WTC11 (cell line): ENCODE measurements at regions not wholly inside any gene's neighbourhood (a gene's known extent, or its start where the extent isn't known, plus 50 kb on each side); places are given as distances from the start of the nearest gene placed in this dataset.
"Not testable (repeated sequence)": the region's sequence is repeated elsewhere in the genome, so short reads cannot be mapped to it uniquely, and the experiment has no call there.

Source experiments
- ATAC-seq: fragments of 200-7000 bp; cut with Tn5 transposase; 2 replicates; pipeline ENCODE4 v1.10.0; 2021; ENCODE audit warnings: mild to moderate bottlenecking, moderate library complexity
- CTCF ChIA-PET: fragments of 300-600 bp; sonication (Branson Sonifier 250); formaldehyde crosslinking; loops from one replicate; lab custom pipeline; 2021; ENCODE audit warnings: antibody characterized with exemption; lab: Charles Lee
- POLR2A ChIA-PET: fragments of 350-600 bp; sonication (Branson Sonifier 250); formaldehyde crosslinking; loops from one replicate; lab custom pipeline; 2021; ENCODE audit warnings: antibody characterized with exemption; lab: Charles Lee
- DNase-seq: peaks from one replicate; pipeline ENCODE4 v3.0.0; 2021; ENCODE audit warnings: low spot score
- H3K27ac Mint-ChIP-seq: 2 replicates; pipeline ENCODE4 v1.8.0; 2021; ENCODE audit warnings: mixed read lengths
- H3K27me3 Mint-ChIP-seq: 2 replicates; pipeline ENCODE4 v1.8.0; 2021; ENCODE audit warnings: low read depth, mild to moderate bottlenecking, moderate library complexity, mixed read lengths
- H3K36me3 Mint-ChIP-seq: 2 replicates; pipeline ENCODE4 v1.8.0; 2021; ENCODE audit warnings: mixed read lengths
- H3K4me1 Mint-ChIP-seq: 2 replicates; pipeline ENCODE4 v1.8.0; 2022; ENCODE audit warnings: mixed read lengths
- H3K4me3 Mint-ChIP-seq: 2 replicates; pipeline ENCODE4 v1.8.0; 2021; ENCODE audit warnings: mild to moderate bottlenecking, moderate library complexity, mixed read lengths
- H3K9me3 Mint-ChIP-seq: 2 replicates; pipeline ENCODE4 v1.8.0; 2021; ENCODE audit warnings: mixed read lengths
- ESRRA ChIP-seq: sonication (generic); formaldehyde crosslinking; IDR thresholded peaks from 2 replicates; pipeline ENCODE4 v1.8.1; 2022; ENCODE audit warnings: mild to moderate bottlenecking, missing genetic modification reagents, borderline replicate concordance
- NR3C1 ChIP-seq: sonication (generic); formaldehyde crosslinking; conservative IDR thresholded peaks from 2 replicates; pipeline ENCODE4 v1.8.1; 2023; ENCODE audit warnings: low read depth, mild to moderate bottlenecking, missing genetic modification reagents
- PRRX2 ChIP-seq: fragments of 250-450 bp; sonication (Bioruptor Pico); IDR thresholded peaks from 2 replicates; pipeline ENCODE4 v1.8.0; 2021; ENCODE audit warnings: mild to moderate bottlenecking
- SMAD3 ChIP-seq: sonication (generic); formaldehyde crosslinking; IDR thresholded peaks from 2 replicates; pipeline ENCODE4 v1.8.0; 2022; ENCODE audit warnings: missing genetic modification reagents, mild to moderate bottlenecking, borderline replicate concordance
- SMAD4 ChIP-seq: sonication (generic); formaldehyde crosslinking; IDR thresholded peaks from 2 replicates; pipeline ENCODE4 v1.8.0; 2022; ENCODE audit warnings: mild to moderate bottlenecking, missing genetic modification reagents
- SOX15 ChIP-seq: fragments of 250-450 bp; sonication (Bioruptor Pico); IDR thresholded peaks from 2 replicates; pipeline ENCODE4 v1.9.0; 2021; ENCODE audit warnings: mild to moderate bottlenecking
- TEAD4 ChIP-seq: sonication (generic); formaldehyde crosslinking; IDR thresholded peaks from 2 replicates; pipeline ENCODE4 v1.8.0; 2022; ENCODE audit warnings: mild to moderate bottlenecking, missing genetic modification reagents
- ZNF317 ChIP-seq: sonication (generic); formaldehyde crosslinking; IDR thresholded peaks from 2 replicates; pipeline ENCODE4 v1.8.1; 2023; ENCODE audit warnings: low read depth, mild to moderate bottlenecking, moderate library complexity, missing genetic modification reagents, borderline replicate concordance
- TF ChIP-seq, protein P1 (sequence below): sonication (generic); formaldehyde crosslinking; IDR thresholded peaks from 2 replicates; pipeline ENCODE4 v1.8.0; 2022; ENCODE audit warnings: mild to moderate bottlenecking, missing genetic modification reagents
- TF ChIP-seq, protein P2 (sequence below): sonication (generic); formaldehyde crosslinking; IDR thresholded peaks from 2 replicates; pipeline ENCODE4 v1.8.1; 2022; ENCODE audit warnings: mild to moderate bottlenecking, moderate library complexity, missing genetic modification reagents
- TF ChIP-seq, protein P3 (sequence below): fragments of 250-450 bp; sonication (Bioruptor Pico); IDR thresholded peaks from 2 replicates; pipeline ENCODE4 v1.9.0; 2021; ENCODE audit warnings: moderate library complexity, mild to moderate bottlenecking, inconsistent platforms, borderline replicate concordance
- TF ChIP-seq, protein P4 (sequence below): sonication (generic); formaldehyde crosslinking; IDR thresholded peaks from 2 replicates; pipeline ENCODE4 v1.8.1; 2023; ENCODE audit warnings: mild to moderate bottlenecking, missing genetic modification reagents
- TF ChIP-seq, protein P5 (sequence below): sonication (generic); formaldehyde crosslinking; IDR thresholded peaks from 2 replicates; pipeline ENCODE4 v1.8.0; 2022; ENCODE audit warnings: mild to moderate bottlenecking, missing genetic modification reagents

DNA sequence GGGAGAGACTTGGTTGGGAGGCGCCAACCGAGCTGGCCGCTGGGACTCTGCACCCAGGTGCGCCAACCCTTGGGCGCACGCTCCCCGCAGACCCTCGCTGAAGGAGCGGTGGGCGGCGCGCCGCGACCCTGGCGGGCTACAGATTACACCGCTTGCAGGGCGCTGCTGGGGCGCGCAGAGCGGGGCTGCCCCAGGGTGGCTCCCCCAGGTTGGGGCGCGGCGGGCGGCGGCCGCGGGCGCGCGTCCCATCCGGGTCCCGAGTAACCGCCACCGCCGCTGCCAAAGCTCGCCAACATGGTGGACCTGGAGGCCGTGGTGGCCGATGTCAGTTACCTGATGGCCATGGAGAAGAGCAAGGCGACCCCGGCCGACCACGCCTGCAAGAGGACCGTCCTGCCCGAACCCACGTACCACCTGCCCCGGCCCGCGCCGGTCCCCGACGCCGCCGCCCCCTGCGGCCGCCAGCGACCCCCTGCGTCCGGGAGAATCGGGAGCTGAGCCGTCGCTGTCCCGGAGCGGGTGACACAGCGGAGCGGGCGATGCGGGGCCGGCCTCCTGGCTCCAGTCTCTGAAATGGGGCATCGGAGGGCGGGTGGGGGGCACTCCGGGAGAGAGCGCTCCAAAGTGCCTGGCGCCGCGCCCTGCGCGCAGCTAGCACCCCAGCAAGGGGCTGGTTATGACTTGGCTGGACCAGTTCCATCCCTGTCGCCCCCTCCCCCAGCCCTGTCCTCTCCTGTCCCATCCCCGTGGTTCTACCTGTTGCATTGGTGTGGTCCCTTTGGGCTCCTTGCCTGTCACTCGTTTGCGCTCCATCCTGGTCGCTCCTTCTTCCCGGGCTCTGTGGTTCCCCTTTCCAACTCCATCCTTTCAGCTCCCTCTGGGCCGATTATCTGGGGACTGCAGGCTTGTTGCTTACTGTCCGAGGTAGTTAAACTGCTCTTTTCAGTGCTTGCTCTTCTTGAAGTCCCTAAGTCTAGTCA lies 143.3 kb upstream of the GRK3 start:
- no peaks in the 10 kb centered on the region for H3K36me3 Mint-ChIP-seq
- H3K27ac Mint-ChIP-seq: no peak overlapping the region
- DNase-seq (peak; percentile 21), ATAC-seq (peak; percentile 77)
- POLR2A ChIA-PET: no interaction called here
- H3K4me1 Mint-ChIP-seq: peaks cover 16% of the 10 kb centered on the region
- peak overlapping the region; percentile 86 for H3K4me3 Mint-ChIP-seq
- no peaks in the 10 kb centered on the region for H3K9me3 Mint-ChIP-seq
- CTCF ChIA-PET: interaction anchor here (1.1 kb wide), 1 partner anchor 28 kb away, joined by 3 read pairs; no protein-coding TSS in a partner anchor
- TF ChIP-seq SMAD3 (CRISPR knock-in tag) (no peak), NR3C1 (CRISPR knock-in tag) (no peak)
- TF ChIP-seq, protein P1, sequence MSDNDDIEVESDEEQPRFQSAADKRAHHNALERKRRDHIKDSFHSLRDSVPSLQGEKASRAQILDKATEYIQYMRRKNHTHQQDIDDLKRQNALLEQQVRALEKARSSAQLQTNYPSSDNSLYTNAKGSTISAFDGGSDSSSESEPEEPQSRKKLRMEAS (CRISPR knock-in tag): no peak; the same call in 1 of the 2 replicates
- H3K27me3 Mint-ChIP-seq: peaks cover 52% of the 10 kb centered on the region

DNA sequence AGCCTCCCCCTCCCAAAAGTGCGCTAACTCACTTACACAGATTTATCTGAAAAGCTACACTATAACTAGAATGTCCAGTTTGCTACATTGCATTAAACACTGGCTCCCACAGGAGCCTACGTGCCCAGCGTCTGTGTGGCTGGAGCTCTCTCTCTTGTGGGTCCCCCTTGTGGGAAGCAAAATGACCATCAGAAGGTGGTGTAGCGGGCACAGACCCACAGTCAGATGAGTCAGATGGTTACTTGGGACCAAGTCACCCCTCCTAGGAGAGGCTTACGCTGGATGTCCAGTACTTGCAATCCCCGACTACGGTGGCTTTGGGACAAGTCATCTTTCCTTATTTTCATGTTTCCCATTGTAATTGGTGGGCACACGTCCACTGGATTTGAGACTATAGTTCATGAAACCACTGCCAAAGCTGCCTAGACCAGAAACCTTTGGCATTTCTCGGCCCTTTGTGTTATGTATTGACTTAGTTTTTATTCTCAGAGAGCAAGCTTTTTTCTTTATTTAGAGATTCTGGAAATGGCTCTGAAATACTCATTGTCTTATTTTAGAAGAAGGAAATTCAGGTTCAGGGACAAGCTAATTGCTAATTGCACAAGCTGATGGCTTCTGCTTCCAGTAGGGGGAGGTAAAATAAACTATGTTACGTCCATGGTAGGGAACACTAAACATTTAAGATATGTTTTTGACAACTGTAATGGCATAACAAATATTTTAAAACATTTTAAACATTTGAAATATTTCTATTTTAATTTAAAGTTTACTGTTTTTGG lies 137.8 kb upstream of the GRK3 start:
- H3K27ac Mint-ChIP-seq, H3K4me3 Mint-ChIP-seq, H3K9me3 Mint-ChIP-seq, ATAC-seq, POLR2A ChIA-PET, DNase-seq, H3K36me3 Mint-ChIP-seq, H3K4me1 Mint-ChIP-seq: not testable (repeated sequence)
- peaks cover 23% of the 10 kb centered on the region for H3K27me3 Mint-ChIP-seq
- CTCF ChIA-PET: interaction anchor here (0.6 to 1.4 kb wide), 5 partner anchors 11 to 191 kb away, joined by 3 to 8 read pairs (median 3); no protein-coding TSS in a partner anchor

DNA sequence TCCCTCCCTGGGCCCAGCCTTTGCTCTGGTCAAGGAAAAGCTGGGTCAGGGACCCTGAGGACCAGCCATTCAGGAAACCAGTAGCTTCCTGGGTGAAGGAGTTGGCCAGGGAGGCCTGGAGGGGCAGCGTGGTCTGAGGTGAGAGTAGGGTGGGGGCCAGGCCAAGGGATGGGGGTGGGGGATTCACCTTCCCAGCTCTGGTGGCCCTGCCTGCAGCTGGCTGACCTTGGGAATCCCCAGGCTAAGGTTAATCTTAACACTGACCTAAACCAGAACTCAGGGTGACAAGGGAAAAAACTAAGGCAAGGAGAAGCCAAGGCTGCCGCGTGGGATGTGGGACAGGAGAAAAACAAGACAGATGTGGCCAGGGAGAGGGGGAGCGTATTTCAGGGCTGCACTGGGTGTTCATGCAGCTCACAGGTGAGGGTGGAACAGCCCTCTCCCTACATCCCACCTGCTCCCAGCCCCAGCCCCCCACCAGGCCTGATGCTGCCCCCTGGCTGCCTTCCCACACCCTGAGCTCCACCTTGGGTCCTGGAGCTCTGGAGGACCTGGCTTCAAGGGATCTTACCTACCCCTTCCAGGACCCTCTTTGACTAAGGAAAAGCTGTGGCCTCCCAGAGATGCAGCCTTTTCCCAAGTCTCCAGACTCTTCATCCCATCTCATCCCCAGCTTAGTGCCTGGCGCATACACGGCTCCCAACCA lies 132.7 kb upstream of the GRK3 start:
- H3K4me1 Mint-ChIP-seq, CTCF ChIA-PET, H3K27me3 Mint-ChIP-seq, DNase-seq, H3K9me3 Mint-ChIP-seq, H3K27ac Mint-ChIP-seq, H3K36me3 Mint-ChIP-seq, H3K4me3 Mint-ChIP-seq: not testable (repeated sequence)
- POLR2A ChIA-PET: interaction anchor here (0.7 kb wide), 1 partner anchor 47 kb away, joined by 5 read pairs; no protein-coding TSS in a partner anchor
- peak; percentile 96 for ATAC-seq

DNA sequence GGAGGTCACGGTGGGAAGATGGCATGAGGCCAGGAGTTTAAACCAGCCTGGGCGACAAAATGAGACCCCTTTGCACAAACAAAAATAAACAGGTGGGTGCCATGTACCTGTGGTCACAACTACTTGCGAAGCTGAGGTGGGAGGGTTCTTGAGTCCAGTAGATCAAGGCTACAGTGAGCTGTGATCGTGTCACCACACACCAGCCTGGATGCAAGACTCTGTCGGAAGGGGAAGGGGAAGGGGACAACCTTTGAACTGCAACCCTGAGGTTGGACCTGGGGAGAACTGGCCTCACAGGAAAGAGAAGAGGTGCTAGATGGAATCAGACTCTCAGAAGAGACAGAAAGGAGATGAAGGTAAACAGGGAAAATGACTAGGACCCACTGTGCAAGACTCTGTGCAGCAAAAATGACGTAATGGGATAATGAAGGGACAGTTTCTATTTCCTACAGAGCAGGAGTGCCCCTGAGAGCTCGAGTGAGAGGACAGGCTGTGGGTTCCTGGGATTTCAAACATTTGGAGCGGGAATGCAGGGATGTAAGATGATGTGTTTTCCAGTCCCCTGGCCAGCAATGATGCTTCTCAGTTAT lies 131.0 kb upstream of the GRK3 start:
- H3K36me3 Mint-ChIP-seq, H3K27ac Mint-ChIP-seq, H3K9me3 Mint-ChIP-seq, POLR2A ChIA-PET, H3K27me3 Mint-ChIP-seq, CTCF ChIA-PET, H3K4me1 Mint-ChIP-seq, DNase-seq, ATAC-seq, H3K4me3 Mint-ChIP-seq: not testable (repeated sequence)

DNA sequence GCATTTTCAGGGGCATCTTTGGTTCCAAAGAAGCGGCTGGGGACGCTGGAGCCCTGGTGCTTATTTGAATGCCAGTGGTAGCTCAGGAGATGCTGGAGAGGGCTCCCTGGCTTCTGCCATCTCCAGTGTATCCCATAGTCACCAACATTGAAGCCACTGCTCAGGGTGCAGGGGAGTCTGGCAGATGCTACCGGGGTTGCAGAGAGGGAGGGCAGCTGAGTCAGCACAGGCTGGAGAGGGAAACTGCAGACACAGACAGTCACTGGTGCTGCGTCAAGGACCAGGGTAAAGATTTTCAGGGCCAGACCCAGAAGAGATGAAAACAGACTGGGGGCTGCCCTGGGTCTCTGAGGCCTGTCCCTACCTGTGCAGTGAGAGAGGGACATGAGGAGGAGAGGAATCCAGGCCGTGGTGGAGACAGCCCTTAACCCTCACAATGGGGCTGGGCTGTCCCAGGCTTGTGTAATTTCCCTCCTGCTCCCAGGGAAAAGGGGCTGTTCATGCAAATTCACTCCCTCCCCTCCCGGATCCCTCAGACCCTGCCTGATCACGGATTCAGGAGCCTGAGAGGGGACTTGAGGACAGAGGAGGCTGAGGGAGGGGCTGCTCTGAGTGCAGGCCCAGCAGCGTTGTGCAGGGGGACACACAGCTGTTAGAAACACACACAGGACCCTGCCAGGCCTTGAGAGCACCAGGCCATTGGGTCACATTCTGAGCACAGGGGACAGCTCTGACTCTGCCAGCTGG lies 126.9 kb upstream of the GRK3 start:
- Mint-ChIP-seq H3K27ac (no peak overlapping the region), H3K27me3 (peaks cover 3% of the 10 kb centered on the region; the same call in 1 of the 2 replicates), H3K4me3 (no peak overlapping the region), H3K36me3 (no peaks in the 10 kb centered on the region), H3K9me3 (no peaks in the 10 kb centered on the region), H3K4me1 (peaks cover 7% of the 10 kb centered on the region)
- peak; percentile 20 for DNase-seq
- CTCF ChIA-PET: interaction anchor here (1.8 kb wide), 1 partner anchor 11 kb away, joined by 8 read pairs; no protein-coding TSS in a partner anchor
- POLR2A ChIA-PET: no interaction called here
- peak; percentile 79 for ATAC-seq
- TF ChIP-seq, protein P2, sequence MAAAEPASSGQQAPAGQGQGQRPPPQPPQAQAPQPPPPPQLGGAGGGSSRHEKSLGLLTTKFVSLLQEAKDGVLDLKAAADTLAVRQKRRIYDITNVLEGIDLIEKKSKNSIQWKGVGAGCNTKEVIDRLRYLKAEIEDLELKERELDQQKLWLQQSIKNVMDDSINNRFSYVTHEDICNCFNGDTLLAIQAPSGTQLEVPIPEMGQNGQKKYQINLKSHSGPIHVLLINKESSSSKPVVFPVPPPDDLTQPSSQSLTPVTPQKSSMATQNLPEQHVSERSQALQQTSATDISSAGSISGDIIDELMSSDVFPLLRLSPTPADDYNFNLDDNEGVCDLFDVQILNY (CRISPR knock-in tag): no peak
- TF ChIP-seq, protein P3, sequence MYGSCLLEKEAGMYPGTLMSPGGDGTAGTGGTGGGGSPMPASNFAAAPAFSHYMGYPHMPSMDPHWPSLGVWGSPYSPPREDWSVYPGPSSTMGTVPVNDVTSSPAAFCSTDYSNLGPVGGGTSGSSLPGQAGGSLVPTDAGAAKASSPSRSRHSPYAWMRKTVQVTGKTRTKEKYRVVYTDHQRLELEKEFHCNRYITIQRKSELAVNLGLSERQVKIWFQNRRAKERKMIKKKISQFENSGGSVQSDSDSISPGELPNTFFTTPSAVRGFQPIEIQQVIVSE (CRISPR knock-in tag): no peak
- TF ChIP-seq ZNF317 (CRISPR knock-in tag): no peak
- TF ChIP-seq TEAD4 (CRISPR knock-in tag): no peak
- TF ChIP-seq, protein P4, sequence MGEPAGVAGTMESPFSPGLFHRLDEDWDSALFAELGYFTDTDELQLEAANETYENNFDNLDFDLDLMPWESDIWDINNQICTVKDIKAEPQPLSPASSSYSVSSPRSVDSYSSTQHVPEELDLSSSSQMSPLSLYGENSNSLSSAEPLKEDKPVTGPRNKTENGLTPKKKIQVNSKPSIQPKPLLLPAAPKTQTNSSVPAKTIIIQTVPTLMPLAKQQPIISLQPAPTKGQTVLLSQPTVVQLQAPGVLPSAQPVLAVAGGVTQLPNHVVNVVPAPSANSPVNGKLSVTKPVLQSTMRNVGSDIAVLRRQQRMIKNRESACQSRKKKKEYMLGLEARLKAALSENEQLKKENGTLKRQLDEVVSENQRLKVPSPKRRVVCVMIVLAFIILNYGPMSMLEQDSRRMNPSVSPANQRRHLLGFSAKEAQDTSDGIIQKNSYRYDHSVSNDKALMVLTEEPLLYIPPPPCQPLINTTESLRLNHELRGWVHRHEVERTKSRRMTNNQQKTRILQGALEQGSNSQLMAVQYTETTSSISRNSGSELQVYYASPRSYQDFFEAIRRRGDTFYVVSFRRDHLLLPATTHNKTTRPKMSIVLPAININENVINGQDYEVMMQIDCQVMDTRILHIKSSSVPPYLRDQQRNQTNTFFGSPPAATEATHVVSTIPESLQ (CRISPR knock-in tag): no peak
- no peak for TF ChIP-seq PRRX2
- TF ChIP-seq, protein P5, sequence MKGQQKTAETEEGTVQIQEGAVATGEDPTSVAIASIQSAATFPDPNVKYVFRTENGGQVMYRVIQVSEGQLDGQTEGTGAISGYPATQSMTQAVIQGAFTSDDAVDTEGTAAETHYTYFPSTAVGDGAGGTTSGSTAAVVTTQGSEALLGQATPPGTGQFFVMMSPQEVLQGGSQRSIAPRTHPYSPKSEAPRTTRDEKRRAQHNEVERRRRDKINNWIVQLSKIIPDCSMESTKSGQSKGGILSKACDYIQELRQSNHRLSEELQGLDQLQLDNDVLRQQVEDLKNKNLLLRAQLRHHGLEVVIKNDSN: no peak
- TF ChIP-seq SMAD4 (CRISPR knock-in tag): no peak
- TF ChIP-seq ESRRA (CRISPR knock-in tag): no peak
- no peak for TF ChIP-seq SOX15 (CRISPR knock-in tag)
